AG09319 (cell line): ENCODE measurements at regions not wholly inside any gene's neighbourhood (a gene's known extent, or its start where the extent isn't known, plus 50 kb on each side); places are given as distances from the start of the nearest gene placed in this dataset.

Experiments
- DNase-seq: peaks from one replicate; pipeline ENCODE4 v3.0.0-alpha.2; 2010; ENCODE audit warnings: low read depth; ENCODE audit errors: extremely low read depth
- TF ChIP-seq, protein P1 (sequence below): IDR thresholded peaks from 2 replicates; pipeline ENCODE4 v1.5.1; 2011; ENCODE audit warnings: low read depth, mild to moderate bottlenecking, inconsistent platforms, low read length, moderate library complexity

GRCh38 chr1:30636621-30637020 lies 86.8 kb downstream of the MATN1 start:
- no peak for DNase-seq
- TF ChIP-seq, protein P1, sequence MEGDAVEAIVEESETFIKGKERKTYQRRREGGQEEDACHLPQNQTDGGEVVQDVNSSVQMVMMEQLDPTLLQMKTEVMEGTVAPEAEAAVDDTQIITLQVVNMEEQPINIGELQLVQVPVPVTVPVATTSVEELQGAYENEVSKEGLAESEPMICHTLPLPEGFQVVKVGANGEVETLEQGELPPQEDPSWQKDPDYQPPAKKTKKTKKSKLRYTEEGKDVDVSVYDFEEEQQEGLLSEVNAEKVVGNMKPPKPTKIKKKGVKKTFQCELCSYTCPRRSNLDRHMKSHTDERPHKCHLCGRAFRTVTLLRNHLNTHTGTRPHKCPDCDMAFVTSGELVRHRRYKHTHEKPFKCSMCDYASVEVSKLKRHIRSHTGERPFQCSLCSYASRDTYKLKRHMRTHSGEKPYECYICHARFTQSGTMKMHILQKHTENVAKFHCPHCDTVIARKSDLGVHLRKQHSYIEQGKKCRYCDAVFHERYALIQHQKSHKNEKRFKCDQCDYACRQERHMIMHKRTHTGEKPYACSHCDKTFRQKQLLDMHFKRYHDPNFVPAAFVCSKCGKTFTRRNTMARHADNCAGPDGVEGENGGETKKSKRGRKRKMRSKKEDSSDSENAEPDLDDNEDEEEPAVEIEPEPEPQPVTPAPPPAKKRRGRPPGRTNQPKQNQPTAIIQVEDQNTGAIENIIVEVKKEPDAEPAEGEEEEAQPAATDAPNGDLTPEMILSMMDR = no peak

DNA sequence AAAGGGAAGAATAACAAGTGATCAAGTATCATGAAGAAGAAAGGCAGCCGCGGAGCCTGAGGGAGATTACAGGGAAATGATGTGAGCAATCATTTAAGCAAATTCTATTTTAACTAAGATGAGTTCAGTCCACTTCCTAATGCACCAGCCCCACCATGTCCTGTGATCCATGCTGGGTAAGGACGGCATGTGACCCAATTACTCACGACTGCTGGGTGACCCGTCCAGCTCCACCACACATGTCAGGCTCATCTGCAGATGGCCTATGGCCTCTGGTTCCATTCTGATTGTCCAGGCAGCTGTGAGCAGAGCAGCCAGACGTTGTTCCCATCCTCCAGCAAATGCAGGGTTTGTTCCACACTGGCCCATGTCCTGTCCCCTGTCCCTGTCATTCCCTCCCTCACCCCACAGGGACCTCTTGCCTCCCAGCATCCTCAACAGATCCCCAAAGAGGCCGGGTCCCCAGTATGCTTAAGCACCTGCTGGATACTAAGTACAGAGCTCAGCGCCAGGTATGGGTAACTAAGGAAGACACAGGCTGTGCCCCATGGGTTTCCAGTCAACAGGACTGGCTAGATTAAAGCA lies 87.9 kb downstream of the MATN1 start:
- DNase-seq = no peak
- TF ChIP-seq, protein P1 = no peak

- TF ChIP-seq, protein P1 = no peak
- DNase-seq = no peak
These were observed 88.9 kb downstream of the MATN1 start for GRCh38 chr1:30634507-30634906.

DNA sequence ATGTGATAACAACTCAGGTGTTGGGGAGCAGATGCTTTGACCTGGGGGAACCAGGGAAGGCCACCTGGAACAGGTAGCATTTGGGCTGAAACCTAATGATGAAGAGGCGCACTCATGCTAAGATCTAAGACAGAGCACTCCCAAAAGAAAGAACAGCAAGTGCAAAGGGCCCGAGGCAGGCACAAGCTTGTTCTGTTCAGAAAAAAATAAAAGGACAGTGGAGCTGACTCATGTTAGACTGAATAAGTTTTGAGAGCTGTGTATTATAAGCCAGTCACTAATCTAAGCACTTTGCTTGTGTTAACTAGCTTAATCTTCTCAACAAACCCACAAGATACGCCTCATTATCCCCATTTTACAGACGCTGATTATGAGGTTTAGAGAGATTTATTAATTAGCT lies 90.1 kb downstream of the MATN1 start:
- TF ChIP-seq, protein P1 = no peak

GRCh38 chr1:30632481-30632880 lies 90.9 kb downstream of the MATN1 start:
- TF ChIP-seq, protein P1 = no peak
- no peak for DNase-seq

More for the DNA sequence above, 90.1 kb downstream of the MATN1 start:
- no peak for DNase-seq

GRCh38 chr1:30631700-30632099 lies 91.7 kb downstream of the MATN1 start:
- no peak for DNase-seq
- TF ChIP-seq, protein P1 = no peak

DNA sequence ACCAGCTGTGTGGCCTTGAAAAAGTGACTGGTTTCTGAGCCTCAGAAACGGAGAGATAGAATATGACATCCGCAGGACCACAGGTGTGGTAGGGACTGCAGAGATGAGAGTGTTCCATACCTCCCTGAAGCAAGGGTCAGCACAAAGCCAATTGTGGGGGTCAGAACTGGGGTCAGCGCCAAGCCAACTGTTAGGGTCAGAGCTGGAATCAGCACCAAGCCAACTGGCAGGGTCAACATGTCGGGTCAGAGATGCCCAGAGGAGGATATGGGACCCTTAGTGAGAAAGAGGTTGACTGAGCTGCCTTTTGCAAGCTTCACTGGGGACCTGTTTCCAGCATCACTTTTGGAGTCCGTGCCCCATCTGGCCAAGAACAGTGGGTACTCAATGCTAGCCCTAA lies 93.9 kb downstream of the MATN1 start:
- DNase-seq = no peak
- TF ChIP-seq, protein P1 = no peak
